Right forelimb (tissue), 1 donor: ENCODE measurements at regions not wholly inside any gene's neighbourhood (a gene's known extent, or its start where the extent isn't known, plus 50 kb on each side); places are given as distances from the start of the nearest gene placed in this dataset.
"Not testable (repeated sequence)": the region's sequence is repeated elsewhere in the genome, so short reads cannot be mapped to it uniquely, and the experiment has no call there.

Experiments used
- DNase-seq: peaks from one replicate; pipeline ENCODE4 v3.0.0-alpha.2; 2018

DNA sequence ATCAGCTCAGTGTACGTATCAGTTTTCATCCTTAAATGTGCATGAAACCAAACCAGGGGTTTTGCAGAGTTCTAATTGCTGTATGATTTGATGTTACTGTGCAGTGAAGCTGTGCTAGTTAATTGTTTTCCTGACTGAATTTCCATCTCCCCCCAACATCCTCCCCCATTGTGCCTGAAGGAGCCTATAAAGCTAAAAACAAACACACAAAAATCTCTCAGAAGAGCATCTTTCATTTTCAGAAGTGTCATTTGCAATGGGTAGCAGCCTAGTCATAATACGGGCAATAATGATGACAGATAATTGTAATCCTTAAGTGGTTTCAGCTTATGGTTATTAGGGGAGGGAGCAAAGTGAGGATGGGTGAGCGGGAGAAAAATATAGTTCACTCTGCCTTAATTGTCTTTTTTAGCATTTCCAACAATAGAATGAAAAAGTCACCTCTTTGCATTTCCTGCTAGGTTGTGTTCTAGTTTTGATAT is 207.9 kb upstream of the TBL1XR1 start:
- no peak for DNase-seq

DNA sequence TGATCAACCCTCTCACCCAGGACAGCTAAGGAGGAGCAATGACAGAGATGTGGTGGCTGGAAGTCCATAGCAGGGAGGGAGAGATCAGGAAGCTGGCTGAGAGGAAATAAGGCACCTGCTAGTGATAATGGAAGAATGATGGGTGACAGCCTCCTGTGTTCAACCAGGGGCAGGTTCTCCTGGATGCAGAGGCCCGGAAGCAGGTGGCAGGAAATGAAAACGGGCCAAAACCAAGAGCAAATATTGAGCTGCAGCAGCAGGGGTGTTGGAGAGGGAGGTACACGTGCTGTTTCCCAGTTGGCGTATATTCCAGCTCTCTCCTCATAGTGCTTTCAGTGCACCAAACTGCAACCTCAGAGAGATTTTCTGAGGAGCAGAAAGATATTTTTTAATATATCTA is 213.4 kb upstream of the TBL1XR1 start:
- no peak for DNase-seq

DNA sequence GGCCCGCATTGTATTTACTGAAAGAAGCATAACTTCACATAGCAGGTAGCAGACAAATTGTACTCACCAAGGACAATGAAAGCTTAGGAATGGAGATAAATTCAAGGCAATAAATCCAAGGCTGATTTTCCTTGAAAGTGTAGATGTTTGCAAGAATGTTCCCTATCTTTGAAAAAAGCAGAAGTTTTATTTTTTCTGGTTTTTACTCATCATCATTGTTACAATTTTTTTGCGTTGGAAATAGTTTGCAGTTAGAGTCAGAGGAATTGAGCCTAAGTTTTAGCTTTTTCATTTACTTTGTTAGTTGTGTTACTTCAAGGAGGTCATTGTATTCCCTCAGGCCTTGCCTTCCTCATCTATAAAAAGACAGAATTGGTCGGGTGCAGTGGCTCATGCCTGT is 213.9 kb upstream of the TBL1XR1 start:
- no peak for DNase-seq

DNA sequence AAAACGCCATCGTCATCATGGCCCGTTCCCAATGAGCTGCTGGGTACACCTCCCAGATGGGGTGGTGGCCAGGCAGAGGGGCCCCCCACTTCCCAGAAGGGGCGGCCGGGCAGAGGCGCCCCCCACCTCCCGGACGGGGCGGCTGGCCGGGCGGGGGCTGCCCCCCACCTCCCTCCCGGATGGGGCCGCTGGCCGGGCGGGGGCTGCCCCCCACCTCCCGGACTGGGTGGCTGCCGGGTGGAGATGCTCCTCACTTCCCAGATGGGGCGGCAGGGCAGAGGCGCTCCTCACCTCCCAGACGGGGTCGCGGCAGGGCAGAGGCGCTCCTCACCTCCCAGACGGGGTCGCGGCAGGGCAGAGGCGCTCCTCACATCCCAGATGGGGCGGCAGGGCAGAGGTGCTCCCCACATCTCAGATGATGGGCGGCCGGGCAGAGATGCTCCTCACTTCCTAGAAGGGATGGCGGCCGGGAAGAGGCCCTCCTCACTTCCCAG is 215.4 kb upstream of the TBL1XR1 start:
- DNase-seq: not testable (repeated sequence)

DNA sequence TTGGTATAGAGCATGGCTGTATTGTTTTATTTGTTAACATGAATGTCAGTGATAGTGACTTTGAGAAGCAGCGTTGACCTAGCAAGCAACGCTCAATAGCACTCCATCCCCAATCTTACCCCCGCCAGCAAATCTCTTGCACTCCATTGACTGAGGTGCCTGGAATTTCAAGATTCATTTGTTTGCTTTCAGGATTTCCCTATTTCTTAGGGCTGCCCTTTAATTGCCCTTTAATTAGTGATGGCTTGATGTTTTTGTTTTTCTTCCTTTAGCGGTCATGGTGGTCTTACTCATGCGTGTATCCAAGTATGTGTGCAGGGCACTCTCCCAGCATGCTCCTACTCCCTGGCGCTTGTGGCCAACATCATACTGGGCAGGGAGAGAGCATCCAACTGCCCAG is 216.8 kb upstream of the TBL1XR1 start:
- DNase-seq: no peak

DNA sequence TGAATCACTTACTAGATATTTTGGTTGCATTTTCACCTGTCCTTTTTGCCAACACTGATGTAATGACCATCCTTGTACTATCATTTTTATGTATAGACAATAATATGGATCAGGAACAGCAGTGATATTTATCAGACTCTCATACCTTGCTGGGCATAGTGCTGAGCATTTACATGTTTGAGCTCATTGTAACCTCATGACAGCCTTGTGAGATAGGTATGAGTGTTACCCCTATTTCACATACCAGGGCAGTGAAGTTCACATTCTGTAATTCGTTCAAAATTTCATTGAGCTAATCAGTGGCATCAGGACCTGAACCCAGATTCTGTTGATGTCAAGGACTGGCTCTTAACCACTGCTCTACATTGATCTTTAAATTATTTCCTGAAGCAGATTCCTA is 221.5 kb upstream of the TBL1XR1 start:
- DNase-seq: no peak

DNA sequence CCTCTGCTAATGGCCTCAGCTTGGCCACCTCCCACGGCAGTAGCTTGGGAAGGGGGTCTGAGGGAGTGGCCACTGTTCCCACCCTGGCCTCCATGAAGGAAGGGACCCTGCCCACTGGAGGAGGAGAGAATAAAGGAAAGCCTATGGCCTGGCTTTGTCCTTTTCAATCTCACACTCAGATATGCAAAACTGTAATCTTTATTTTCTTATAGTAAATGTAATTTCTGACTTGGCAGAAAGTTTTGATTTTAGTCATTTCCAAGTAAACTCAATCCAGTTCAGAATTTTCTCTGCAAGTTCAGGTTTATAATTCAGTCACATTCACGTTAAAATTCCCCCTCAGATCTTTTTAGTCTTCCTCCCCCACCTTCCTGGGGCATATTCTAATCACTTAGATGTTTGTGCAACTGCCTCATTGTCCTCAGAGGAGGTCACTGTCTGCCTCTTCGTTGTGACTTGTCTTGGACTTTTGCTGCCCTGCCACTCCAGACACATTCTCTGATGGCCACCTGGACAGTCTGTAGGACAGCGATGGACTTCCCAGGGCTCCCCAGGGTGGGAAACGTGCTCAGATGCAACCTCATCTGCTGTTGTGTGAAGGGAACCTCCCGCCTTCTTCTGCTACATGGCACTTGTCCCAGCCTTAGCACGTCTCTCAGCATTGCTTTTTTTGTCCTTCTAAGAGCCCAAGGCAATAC is 222.8 kb upstream of the TBL1XR1 start:
- DNase-seq: peak; percentile 53

DNA sequence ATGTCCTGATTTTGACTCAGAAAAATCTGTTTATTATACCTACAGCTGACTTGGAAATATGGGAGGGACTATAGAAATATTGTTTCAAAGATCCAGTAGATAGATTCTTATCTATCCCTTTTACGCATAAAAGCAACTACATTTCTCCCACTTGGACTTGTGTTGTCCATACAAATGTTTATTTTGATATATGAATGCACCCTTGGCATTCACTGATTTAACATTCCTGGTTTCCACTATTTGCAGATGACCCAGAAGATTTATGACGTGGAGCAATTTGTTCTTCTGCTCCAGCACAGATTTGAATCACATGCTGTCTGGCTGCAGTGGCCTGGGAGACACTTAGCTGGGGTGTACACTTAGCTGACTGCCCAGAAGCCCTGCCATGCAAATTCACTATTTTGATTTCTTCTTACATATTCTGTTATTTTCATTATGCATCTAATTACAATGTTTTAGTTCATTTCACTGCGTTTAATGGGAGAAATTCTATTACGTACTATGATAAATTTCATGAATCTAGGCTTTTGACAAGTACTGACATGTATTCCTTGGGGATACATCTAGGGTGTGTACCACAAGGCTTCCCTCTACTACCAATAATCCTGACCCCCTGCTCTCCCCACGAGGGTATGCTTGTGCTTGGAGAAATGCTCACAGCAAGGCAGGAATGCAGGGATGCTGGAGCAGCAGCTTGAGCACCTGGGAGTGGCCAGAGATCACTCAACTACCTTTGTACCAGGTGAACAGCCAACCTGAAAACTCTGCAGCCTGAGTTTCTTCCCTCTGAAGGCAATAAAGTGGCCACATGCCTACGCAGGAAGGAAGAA is 223.6 kb upstream of the TBL1XR1 start:
- no peak for DNase-seq

DNA sequence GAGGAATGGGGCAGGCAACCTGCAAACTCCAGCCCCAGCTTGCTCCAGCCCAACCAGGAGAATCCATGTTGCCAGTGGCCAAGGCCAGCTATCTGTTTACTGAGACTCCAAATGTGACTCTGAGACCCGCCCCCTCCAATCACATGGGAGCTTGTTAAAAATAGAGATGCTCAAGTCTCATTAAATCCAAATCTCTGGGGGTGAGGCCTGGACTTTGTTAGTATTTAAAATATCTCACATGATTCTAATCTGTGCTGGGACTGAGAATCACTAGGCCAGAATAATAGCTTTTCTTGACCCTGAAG is 224.2 kb upstream of the TBL1XR1 start:
- DNase-seq: no peak

DNA sequence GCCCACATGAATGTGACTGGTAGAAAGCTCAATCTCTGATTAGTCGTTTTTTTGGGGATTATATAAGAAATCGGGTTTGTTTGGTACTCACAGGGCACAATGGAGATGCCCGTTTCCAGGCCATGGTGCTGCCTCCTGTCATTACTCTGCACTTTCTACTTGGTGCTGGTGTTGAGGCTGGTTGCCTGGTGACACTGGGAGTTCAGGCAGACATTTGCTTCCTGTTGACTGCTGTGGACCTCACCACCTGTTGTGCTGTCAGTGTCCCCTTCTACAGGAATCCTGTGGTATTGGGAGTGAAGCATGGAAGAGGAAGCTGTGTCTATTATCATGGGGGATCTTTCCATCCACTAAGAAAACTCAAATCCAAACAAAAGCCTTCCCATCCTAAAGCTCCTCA is 227.2 kb upstream of the TBL1XR1 start:
- no peak for DNase-seq

DNA sequence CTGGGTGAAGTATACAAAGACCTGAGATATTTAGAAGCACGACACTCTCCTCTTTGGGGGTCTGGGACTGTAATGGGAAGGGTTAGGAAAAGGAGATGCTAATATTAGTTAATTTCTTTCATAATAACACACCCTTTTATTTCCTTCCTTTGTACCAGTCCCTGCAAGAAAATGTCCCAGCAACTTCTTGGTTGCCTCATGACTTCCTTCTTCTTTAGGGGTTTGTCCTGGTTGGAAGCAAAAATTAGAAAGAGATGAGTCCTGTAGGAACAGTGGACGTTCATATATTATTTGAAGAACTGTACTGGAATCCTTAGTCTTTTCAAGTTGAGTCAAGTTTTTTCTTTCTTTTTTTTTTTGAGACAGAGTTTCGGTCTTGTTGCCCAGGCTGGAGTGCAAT is 227.8 kb upstream of the TBL1XR1 start:
- no peak for DNase-seq

DNA sequence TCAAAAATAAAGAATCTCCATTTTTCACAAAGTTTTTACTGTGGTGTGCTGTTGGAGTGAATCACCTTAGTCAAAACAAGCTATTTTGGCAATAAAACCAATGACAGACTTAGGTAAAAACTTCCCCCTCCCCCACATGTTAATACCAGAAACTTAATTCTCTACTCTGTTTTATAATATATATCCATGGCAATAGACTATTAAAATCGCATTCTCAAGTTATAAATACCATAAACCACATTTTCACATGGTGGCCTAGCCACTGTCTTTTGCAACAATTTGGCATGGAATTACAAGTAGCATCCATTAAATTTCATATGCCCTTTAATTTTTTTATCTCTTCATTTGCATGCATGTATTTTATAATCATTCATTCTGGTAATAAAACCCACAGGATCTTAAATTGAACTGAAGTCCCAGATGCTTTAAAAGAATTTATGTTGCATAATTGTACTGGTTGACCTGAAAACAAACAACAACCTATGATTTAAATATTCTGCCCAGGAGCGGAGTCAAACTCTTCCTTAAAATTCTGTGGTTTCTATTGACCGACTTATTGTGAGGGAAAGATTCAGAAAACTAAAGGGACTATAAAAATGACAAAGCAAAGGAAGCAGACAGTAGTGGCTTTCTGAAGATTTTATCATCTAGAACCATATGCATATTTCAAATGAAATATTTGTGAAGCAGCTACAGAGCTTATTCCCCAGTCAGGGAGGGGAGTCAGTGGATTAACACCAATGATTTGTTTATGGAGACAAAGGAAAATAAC is 229.0 kb upstream of the TBL1XR1 start:
- no peak for DNase-seq

DNA sequence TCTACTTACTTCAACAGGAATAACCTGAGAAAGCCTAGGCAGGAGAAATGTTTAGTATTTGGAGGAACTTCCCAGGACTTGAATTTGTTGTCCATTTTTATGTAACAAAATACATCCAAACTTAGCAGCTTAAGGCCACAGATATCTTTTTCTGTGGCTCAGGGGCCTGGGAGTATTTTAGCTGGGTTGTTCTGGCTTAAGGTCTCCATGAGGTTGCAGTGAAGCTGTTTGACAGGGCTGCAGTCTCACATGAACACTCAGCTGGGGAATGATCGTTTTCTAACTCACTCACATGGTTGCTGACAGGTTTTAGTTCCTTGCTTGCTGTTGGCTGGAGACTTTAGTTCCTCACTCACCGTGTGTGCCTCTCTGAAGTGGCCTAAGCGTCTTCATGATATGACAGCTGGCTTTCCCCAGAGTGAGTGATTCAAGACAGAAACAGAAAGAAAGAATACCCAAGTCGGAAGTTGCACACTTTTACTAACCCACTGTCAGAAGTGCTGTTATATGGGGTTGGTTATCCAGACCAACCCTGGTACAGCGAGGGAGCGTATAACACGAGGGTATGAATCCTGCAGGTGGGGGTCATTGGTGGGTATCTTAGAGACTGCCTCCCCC is 229.7 kb upstream of the TBL1XR1 start:
- no peak for DNase-seq

DNA sequence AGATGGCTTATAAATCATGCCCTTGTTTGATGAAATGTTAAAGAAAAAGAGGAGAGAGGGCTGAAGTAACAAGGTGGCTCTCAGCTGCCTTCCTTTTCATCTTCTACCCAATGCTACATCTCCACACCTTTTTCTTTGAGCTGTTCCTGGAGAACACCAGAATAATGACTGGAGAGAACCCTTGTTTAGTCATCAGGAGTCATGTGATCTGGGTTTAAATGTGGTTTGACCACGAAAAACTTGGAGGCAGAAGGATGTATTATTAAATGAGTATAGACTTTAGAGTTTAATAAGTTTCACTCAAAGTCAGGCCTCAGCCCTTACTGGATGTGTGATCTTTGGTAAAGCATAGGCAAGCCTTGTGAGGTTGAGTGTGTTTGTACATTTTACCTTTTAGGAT is 230.3 kb upstream of the TBL1XR1 start:
- no peak for DNase-seq

DNA sequence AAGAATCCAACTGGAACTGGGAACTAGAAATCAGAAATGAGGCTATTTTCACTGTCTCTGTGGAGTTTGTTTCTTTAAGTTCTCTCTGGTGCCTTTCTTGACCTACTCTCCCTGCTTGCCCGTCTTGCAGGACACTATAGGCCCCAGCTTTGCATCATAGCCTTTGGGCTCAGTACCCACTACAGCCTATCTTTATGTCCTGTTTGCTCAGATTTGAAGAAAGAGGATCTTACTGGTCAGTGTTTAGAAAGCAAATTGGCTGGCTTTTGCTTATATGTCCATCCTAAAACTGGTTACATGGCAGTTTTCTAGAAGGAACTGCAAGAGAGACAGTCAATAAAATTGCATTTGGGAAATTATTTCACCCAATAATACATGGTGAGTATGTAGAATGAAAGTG is 231.8 kb upstream of the TBL1XR1 start:
- DNase-seq: no peak

DNA sequence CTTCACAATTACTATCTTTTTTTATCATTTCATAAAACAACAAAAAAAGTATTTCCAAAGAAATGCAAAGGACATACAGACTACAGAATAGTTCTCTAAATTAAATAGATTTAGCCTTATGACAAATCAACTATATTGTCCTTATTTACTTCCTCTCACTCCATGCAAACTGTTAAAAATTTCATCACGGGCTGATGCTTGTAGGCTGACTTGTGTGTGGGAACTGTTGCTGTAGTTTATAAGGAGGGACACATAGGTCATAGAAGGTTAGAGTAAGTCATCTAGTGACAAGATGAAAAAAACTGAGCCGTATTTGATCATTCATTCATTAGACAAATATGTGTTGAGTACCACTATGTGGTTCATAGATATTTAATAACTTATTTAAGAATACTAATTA is 232.5 kb upstream of the TBL1XR1 start:
- DNase-seq: no peak

DNA sequence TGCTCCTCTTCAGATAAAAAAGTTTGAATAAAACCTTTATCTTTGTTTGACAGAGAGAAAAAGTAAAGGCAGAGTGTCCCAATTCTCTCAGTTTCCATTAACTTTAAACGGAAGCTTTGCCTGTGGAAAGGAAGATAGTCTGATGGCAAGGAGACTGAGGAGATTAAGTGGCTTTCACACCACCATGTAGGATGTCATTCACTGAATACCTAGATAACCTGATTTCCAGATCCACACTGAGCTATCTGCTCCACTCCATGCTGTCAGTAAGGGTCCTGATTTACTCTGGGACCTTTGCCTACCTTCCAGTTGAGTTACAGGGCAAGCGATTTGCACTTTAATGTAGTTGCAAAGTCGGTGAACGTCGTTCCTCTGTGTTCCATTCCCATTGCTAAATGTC is 233.4 kb upstream of the TBL1XR1 start:
- no peak for DNase-seq

DNA sequence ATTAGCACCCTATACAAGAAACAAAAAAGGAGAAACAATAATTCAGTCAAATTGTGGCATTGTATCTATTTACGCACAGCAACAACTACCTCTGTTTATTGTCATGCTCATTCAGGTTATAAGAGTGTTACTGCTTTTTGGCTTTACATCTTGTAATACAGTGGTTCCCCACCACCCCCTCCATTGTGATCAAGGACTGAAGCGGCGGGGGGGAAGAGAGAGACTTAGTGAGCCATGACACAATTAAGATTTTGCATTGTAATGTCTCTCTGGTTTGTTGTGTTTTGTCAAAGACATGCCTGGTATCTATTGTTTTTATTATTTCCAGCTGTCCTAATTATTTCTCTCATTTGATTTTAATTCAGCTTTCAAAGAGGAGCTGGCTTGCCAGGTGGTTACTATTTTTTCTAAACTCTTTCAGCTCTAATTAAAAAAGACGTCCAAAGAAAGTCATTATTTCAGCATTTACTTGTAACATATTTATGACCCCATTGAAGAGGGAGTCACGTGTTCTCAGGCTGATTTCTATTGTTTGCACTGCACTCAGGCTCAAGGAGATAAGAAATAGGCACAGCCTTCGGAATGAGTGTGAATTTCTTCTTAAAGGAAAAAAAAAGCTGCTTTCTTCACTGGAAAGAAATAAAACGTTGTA is 234.4 kb upstream of the TBL1XR1 start:
- DNase-seq: no peak

DNA sequence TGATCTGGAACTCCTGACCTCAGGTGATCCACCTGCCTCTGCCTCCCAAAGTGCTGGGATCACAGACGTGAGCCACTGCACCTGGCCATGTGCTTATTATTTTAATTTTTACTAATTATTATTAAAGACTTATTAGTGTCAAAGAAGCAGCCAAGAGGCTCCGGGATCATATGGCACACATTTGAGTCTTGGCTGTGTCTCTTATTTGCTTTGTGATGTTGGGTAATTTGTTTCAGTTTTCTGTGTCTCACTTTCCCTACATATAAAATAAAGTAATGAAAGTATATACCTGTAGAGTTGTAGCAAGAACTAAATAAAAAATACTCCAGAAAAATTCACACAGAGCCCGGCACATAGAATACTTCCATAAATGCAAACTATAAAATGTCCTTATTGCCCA is 238.0 kb upstream of the TBL1XR1 start:
- no peak for DNase-seq

DNA sequence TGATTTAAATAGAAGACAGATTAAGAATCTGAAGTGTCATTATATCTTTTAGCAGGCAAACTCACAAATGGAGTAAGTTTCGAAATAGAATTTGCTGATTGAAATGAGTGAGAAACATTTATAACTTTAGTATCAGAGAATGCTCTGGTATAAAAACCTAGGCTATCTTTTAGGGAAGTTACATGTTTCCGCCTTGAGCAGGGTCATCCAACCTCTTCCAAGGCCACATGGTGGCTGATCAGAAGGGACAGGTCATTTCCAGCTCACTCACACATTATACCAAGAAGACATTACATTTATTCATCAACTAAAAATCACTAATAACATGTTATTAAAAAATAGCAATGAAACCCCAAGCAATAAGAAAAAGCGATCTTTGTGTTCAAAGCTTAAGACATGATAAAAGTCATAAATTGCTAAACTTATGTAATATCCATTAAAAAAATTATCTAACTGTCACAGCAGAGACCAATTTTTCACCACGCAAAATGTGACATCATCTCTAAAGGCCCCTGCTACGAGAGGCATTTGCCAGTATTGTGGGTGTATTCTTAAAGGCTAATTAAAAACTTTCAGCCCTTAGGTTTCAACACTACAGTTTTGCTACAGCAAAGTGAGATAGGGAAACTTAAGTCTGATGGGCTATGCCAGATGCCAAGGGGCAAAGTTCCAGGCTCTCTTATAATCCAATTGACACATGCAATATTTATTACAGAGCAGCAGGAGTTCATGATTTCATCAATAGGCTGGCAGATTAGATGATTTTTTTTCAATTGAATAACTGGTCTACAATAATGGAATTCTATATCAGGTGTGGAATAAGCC is 240.4 kb upstream of the TBL1XR1 start:
- DNase-seq: no peak

DNA sequence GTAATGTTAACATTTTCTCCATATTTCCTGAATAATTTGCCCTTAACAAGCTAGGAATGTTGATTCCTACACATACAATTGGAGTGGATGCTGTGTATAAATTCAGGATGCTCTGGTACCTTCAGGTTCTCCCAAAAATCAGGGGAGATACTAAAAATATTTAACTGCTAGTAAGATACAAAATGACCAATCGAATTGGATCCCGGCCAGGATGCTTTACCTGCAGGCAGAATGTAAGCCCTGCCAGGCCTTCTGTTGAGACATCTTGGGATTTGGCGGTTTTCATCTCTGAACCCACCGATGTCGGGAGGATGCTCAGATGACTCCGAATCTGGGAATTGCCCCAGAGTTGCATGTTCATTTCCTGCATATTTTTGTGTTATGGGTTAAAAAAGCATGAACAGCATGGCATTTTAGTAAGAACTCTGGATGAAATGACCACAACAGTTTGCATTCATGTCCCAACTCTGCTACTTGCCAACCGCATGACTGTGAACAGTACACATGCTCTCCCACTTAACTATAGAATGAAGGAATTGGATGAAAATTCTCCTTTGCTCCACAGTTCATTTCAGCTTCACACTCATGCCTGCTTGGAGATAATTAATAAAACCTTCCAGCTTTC is 241.4 kb upstream of the TBL1XR1 start:
- DNase-seq: no peak
